ENCODE measurements at regions not wholly inside any gene's neighbourhood (a gene's known extent, or its start where the extent isn't known, plus 50 kb on each side); places are given as distances from the start of the nearest gene placed in this dataset.

DNA sequence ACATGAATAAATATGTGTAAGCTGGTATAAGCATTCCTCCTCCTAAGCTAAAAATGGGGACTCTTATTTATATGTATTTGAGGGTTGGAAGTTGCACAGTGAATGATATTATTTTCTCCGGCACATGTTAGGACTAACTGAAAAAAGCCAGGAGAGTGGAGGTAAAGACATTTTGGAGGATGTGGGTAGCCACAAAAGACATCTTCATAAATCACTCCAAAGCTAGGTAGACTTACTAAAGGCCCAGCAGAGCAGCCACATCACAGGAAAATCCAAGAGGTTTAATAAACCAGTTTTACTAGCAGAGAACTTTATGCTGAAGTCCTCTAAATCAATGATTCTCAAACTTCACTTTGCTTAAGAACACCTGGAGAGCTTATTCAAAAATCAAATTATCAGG is 424.7 kb downstream of the KCTD12 start:
- TF ChIP-seq, protein P1, sequence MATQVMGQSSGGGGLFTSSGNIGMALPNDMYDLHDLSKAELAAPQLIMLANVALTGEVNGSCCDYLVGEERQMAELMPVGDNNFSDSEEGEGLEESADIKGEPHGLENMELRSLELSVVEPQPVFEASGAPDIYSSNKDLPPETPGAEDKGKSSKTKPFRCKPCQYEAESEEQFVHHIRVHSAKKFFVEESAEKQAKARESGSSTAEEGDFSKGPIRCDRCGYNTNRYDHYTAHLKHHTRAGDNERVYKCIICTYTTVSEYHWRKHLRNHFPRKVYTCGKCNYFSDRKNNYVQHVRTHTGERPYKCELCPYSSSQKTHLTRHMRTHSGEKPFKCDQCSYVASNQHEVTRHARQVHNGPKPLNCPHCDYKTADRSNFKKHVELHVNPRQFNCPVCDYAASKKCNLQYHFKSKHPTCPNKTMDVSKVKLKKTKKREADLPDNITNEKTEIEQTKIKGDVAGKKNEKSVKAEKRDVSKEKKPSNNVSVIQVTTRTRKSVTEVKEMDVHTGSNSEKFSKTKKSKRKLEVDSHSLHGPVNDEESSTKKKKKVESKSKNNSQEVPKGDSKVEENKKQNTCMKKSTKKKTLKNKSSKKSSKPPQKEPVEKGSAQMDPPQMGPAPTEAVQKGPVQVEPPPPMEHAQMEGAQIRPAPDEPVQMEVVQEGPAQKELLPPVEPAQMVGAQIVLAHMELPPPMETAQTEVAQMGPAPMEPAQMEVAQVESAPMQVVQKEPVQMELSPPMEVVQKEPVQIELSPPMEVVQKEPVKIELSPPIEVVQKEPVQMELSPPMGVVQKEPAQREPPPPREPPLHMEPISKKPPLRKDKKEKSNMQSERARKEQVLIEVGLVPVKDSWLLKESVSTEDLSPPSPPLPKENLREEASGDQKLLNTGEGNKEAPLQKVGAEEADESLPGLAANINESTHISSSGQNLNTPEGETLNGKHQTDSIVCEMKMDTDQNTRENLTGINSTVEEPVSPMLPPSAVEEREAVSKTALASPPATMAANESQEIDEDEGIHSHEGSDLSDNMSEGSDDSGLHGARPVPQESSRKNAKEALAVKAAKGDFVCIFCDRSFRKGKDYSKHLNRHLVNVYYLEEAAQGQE (IDR thresholded peaks at IDR 0.05): no peak
- TF ChIP-seq, protein P2, sequence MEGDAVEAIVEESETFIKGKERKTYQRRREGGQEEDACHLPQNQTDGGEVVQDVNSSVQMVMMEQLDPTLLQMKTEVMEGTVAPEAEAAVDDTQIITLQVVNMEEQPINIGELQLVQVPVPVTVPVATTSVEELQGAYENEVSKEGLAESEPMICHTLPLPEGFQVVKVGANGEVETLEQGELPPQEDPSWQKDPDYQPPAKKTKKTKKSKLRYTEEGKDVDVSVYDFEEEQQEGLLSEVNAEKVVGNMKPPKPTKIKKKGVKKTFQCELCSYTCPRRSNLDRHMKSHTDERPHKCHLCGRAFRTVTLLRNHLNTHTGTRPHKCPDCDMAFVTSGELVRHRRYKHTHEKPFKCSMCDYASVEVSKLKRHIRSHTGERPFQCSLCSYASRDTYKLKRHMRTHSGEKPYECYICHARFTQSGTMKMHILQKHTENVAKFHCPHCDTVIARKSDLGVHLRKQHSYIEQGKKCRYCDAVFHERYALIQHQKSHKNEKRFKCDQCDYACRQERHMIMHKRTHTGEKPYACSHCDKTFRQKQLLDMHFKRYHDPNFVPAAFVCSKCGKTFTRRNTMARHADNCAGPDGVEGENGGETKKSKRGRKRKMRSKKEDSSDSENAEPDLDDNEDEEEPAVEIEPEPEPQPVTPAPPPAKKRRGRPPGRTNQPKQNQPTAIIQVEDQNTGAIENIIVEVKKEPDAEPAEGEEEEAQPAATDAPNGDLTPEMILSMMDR (IDR thresholded peaks at IDR 0.05; ENCODE audit: low read depth, low read length, missing input control): no peak
- no peak for TF ChIP-seq YY1 (IDR thresholded peaks at IDR 0.05)
- TF ChIP-seq, protein P3, sequence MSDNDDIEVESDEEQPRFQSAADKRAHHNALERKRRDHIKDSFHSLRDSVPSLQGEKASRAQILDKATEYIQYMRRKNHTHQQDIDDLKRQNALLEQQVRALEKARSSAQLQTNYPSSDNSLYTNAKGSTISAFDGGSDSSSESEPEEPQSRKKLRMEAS (IDR thresholded peaks at IDR 0.05): no peak
- TF ChIP-seq SP1 (IDR thresholded peaks at IDR 0.05): no peak
- TF ChIP-seq, protein P4, sequence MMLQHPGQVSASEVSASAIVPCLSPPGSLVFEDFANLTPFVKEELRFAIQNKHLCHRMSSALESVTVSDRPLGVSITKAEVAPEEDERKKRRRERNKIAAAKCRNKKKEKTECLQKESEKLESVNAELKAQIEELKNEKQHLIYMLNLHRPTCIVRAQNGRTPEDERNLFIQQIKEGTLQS (IDR thresholded peaks at IDR 0.05): no peak
- TF ChIP-seq RXRA (IDR thresholded peaks at IDR 0.05): no peak
- no peak for TF ChIP-seq JUND (IDR thresholded peaks at IDR 0.05)
- no peak for TF ChIP-seq TAF1 (conservative IDR thresholded peaks at IDR 0.05)
- no peak for TF ChIP-seq GABPA (IDR thresholded peaks at IDR 0.05 in 1 of 2, conservative IDR thresholded peaks at IDR 0.05 in 1 of 2)

All from liver (tissue), 3 donors.